Stimulated activated CD4-positive, alpha-beta T cell treated with anti-CD3 and anti-CD28 coated beads, Interleukin-1b, Interleukin-23, amount 100 ng/mL, for 48 hours (primary cell): ENCODE measurements at regions not wholly inside any gene's neighbourhood (a gene's known extent, or its start where the extent isn't known, plus 50 kb on each side); places are given as distances from the start of the nearest gene placed in this dataset.

Experiments used
- DNase-seq: peaks from one replicate; pipeline ENCODE4 v3.0.0-alpha.2; 2020

- DNase-seq, result no peak
Measured at GRCh38 chr2:41943159-41943558, 104.7 kb upstream of the PKDCC start.

DNA sequence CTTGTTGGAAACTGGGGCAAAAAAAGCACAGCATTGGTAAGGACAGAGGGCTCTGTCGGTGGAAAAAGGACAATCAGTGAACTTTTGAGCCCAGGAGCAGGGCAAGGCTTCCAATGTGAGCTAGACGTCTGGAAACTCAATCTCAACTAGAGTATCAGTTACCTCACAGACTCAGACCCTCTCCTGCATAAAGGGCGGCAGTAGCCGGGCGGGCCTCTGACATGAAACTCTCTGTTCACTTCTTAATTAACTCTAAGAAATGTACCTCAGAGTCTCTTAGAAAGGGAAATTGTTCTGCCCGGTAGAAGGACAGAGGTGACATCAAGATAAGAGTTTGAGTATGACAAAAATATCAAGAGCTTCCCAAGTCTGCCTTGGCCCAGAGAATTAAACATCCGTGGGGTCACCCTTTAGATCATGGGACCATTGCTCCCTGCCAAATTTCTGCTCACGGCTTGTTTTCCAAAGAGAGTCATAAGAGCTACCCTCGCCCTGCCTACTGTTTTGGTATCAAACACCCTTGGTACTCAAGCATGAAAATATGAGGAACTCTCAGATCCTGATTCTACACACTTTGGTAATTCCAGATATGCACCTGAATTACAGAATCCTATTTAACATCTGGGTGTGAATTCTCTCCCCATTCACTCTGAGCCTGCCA is 103.5 kb upstream of the PKDCC start:
- DNase-seq, result no peak

DNA sequence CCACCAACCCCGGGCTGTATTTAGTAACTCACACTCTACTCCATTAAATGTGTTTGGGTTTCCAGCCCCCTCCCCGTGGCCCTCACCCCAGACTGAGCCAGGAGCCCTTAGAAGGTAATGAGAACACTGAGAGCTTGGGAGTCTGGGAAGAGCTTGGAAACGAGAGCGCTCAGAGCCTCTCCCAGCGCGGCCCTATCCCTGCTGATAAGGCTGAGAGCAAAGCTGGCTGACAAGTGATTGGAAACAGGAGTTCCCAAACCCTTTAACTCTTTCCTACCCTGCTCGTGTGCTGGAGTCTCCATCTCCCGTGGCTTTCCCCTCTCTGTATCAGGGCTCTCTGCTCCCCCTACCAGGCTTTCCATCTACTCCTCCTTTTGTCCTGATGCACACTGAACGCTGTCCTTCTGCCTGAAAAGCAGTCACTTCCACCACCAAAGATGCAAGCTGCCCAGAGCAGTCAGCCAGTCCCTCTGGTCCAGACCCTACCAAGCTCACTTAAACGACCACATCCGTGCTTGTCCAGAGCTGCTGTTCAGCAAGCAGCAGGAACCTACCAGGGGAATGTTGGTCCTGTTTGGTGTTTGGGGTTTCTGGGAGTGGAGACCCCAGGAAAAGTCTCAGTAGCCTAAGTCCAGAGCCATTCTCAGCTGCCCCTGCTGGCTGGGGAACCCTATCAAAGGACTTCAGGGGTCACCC is 100.0 kb upstream of the PKDCC start:
- DNase-seq, result no peak

- no peak for DNase-seq
Measured at GRCh38 chr2:41948397-41948763, 99.4 kb upstream of the PKDCC start.

DNA sequence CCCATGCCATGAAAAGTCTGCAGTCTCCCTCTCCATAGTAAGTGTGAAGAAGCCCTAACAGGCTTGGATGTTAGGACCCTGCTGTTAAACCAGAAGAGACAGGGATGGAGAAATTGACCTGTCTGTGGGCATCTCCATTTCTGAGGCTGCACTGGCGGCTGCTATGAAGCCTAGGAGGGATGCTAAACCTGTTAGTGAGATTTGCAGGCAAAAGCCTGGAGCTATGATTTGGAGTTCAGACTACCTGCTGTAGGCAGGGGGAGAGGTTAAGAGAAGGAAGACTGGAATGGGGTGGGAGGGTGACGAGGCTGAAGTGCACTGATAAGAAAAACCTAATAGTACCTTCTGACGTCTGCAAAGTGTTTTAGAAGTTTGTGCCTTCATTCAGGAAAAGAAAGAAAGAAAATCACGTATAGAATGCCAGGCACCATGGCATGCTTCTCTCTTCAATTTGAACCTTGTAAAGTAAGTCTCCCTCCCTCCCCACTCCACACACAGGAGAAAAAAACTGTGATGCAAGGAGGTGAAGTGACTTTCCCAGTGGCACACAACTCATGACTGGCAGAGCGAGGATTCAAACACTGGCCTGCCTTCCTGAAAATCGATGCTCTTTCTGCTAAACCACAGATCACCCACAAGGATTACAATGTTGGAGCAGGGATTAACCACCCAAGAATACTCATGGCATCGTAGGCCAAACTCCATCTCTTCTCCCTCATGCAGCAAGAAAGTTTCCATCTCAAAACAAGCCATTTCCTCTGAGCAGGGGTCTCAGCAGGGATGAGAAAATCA is 98.5 kb upstream of the PKDCC start:
- DNase-seq, result no peak

DNA sequence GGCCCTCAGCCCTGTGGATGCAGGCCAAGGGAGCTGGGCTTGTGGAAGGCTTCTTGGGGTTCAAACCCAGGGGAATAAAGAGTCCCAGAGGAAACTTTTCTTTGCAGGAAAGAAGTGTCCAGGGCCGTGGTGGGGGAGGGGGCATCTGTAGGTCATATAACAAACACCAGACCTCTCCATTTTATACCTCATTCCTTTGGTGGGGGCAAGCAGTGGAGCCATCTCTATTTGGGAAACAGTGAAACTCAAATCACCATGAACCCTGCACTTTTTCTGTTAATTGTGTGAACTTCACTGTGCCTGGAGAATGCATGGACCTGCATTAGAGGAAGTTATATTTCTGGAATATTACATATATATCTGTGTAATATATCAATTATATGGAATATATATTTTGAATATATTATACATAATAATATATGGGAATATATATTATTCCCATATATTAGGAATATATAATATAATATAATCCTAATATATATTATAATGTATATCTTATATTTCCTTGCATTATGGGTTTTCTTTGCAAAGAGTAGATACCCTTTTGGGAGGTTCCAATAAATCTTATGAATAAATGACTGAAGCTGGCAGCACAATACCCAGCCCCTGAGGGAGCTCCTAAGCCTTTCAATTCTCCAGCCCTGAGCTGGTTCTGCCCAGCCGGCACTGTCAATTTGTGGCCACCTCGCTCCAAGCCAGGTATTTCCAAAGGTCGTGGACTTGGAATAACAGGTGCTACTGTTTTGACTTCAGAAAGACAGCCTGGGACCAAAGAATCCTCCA is 97.7 kb upstream of the PKDCC start:
- DNase-seq, result no peak

- DNase-seq, result no peak
Measured at GRCh38 chr2:41950666-41950960, 97.2 kb upstream of the PKDCC start.

DNA sequence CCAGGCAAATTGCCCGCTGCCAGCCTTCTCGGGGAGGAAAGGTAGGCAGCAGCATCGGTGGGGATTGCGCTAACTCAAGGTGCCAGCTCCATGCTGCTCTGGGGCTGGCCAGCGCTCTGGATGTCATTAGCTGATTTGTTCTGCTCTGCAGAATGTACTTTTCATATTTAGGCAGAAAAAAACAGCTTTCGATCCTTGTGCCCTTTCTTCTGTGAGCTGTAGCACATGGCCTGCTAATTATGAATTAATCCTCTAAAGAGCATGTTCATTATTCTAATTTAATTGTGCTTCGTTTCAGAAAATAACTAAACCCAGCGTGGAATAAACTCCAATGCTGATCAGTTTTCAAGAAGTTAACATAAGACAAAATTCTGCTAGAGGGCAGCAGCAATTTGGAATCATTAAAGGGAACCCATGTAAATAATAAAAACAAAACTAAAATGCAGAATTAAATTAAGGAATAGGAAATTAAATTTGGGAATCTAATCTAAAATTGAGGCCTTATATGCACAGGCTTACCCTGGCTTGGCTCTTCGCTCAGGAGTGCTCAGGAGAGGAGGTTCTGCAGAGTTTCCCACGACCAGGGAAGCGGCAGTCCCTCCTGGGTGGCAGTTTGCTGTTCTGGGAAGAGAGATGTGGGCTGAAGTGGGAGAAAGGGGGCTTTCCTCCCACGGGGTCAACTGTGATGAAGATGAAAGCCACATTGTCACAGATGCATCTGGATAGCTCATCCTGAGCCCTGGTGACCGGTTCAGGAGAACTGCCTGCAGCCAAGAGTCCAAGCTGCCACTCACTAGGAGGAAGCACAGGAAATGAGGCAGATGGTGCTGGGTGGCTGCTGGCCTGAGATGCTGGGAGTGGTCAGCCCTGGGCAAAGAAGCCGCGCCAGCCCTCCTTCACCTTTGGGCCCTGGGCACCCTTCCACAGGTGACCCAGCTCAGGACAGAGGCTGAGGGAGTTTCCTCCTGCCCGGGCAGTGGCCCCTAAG is 93.2 kb upstream of the PKDCC start:
- no peak for DNase-seq

DNA sequence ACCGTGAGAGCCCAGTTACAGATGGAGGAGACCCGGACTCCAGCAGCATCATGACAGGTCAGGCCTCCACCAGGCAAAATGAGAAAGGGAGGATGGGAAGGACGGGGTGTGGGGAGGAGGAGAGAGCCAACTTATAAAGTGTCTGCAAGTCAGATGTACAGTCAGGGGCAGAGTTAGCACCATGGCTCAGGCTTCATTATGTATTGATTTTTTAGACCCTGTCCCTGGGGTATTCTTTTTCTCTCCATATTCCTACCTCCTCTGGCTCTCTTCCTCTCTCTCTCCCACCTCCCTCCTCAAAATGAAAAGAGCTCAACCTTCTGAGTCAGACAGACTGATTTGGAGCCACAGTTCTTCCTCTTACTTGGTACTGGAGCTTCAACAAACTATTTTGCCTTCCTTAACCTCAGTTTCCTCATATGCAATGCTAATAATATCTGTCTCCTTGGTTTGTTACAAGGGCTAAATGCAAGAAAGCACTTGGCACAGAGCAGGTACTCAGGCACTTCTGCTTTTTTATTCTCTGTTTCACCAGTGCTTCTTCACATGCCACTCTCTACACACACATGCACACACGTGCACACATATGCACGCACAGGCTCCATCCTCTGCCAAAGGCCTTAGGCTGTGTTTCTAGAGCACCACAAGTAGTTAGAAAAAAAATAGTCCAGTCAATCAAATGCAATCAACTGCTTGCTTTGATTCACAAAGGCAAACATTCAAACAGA is 92.3 kb upstream of the PKDCC start:
- no peak for DNase-seq

- no peak for DNase-seq
Measured at GRCh38 chr2:41957431-41957830, 90.4 kb upstream of the PKDCC start.

DNA sequence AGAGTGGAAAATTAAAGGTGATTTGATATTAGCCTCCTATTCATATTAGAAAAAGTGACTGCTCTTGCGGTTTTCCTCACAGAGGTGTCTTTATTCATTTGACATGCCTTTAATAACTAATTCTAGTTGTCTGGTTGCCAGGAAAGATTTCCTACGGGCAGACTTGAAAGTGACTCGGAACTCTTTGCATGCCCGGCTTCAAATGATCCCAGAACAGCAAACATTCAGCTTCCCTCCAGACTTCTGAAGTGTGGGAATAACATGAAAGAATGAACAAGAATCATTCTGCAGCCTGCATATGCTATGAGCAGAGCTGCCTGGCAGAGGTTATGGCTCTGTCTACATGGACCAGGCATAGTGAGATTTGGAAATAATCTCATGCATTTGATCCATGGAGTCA is 89.6 kb upstream of the PKDCC start:
- no peak for DNase-seq

DNA sequence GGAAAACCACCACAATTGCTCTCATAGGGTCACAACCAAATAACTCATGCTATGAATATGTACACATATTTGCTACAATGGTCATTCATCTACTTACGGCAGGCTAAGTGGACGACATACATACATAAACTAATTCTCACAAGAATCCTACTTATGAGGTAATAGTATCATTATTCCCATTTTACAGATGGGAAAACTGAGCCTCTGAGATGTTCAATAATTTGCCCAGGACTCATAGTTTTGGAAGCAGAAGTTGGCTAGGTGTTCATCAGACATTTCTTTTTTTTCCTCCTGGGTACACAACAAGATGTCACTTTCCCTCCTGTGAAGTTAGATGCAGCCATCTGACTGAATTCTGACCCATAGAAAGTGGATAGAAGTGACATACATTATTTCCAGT is 89.0 kb upstream of the PKDCC start:
- no peak for DNase-seq

DNA sequence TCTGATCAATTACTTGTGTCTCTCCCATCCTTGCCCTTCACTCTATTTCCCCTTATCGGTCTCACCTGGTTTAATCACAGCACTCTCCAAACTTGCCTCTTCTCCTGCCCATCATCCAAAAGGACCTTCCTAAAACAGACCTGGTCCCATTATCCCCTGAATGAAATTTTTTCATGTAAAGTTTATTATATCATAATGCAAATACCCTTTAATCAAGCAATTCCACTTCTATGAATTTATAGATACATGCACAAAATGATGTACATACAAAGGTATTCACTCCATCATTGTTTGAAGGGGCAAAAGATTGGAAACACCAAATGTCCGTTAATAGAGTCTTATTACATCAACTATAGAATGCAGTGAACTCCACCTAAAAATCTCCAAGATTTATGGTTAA is 88.1 kb upstream of the PKDCC start:
- no peak for DNase-seq

DNA sequence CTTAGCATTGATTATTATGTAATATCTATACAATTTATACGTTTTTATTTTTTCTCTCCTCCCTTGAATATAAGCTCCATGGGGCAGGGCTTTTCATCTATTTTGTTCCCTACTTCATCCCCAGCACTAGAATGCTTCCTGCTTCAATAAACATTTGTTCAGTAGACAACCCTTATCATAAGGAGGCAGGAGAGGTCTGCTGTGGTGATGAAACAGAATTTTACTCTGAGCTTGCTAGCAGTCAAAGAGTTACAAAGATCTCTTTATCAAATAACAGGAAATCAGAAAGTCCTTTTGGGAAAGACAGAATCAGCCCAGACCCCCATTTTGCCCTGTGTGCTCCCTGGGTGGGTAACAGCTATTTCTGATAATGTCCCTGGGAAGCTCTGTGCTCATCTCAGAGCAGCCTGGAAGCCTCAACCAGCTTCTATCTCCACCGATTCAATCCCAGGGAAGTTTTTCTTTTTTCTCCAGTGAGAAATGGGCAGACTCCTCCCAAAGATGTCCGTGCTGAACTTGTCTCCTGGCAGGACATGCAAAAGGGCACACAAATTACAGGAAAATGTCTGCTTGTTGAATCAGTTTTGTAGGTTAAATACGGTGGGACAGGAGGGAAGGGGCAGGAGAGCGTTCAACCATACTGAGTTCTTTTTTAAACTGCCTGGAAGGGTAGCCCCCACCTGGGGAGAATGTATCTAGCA is 84.7 kb upstream of the PKDCC start:
- no peak for DNase-seq

DNA sequence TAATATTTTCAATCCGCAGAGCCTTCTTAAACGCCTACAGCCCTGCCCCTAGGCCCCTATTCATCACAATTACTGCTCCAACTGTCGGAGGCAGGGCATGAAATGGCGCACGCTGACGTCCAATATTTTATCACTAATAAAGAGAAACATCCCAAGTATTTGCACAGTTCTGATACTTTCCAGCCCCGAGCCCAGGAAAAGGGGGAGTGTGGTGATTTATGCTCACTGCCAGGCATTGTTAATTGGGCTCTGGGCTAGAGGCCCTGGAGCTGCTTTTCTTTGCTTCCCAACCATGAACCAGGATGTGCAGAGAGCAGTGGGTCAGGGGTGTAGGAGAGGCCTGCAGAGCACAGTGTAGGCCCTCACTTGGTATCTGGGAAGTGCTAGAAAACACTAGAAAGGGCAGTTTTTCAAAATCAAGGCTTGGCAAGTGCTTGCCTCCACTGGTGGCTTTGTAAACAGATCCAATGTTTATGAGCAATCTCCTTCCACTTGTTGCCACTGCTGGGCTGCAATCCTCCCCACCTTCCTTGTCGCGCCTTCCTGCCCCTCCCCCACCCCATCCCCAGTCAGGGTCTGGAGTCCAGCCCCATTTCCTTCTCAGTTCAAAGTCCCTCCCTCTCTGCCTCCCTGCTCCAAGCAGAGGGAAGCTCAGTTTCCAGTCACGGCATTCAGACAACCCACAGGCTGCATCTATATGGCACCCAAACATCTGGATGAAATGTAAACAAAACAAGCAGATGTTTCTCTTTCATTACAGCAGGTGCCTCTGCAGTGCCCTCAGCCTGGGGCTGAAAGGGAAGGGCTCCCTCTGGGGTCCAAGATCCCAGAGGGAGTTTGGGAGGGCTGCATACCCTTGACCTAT is 83.9 kb upstream of the PKDCC start:
- no peak for DNase-seq

DNA sequence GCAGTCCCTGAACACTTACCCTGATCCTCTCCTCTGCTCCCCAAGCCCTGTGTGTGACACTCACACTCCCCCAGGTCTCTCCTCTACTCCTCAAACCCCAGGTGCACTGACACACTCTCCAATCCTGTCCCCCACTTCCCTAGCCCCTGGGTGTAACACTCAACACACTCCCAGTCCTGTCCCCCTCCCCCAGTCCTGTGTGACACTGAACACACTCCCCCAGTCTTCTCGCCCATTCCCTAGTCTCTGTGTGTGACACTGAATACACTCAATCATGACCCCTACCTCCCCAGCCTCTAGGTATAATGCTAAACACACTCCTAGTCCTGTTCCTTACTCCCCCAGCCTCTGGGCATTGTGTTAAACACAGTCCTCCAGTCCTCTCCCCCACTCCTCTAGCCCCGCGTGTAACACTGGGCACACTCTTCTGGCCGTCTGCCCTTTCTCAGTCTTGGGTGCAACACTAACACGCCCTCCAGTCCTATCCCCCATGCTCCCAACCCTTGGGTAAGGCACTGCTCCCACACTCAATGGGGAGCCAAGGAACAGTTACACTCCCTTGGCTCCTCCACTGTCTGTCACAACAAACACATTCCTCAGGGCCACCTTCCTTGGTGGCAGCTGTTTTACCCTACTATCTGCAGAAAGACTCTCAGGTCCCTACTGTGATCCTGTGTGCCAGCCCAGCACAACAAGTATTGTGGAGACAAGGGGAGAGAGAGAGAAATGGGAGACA is 82.5 kb upstream of the PKDCC start:
- no peak for DNase-seq

DNA sequence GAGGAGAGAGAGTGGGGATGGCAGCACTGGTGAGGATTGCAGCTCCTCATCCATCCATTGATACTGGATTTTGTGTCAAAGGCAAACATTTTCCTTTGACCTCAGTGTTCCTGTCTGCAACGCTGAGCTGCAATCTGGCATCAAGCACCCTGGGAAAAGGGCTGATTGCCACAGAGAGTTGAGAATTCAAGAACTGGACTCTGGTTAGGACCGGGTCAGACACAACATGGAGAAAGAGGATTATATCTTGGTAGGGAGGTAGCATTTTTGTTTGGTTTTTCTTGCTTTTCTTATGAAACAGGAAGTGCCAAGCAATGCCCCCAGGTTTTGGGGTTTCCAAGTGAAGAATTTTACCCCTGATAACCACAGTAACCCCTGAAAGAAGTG is 81.9 kb upstream of the PKDCC start:
- no peak for DNase-seq

GRCh38 chr2:41966431-41966893 is 81.4 kb upstream of the PKDCC start:
- no peak for DNase-seq

- no peak for DNase-seq
Measured at GRCh38 chr2:41966920-41967319, 80.9 kb upstream of the PKDCC start.
